Activated naive CD8-positive, alpha-beta T cell (primary cell): ENCODE measurements at regions not wholly inside any gene's neighbourhood (a gene's known extent, or its start where the extent isn't known, plus 50 kb on each side); places are given as distances from the start of the nearest gene placed in this dataset.
"Not testable (repeated sequence)": the region's sequence is repeated elsewhere in the genome, so short reads cannot be mapped to it uniquely, and the experiment has no call there.

Experiments
- H3K27ac Mint-ChIP-seq: one replicate; pipeline ENCODE4 v1.8.0; 2021; ENCODE audit warnings: mixed read lengths
- H3K27me3 Mint-ChIP-seq: one replicate; pipeline ENCODE4 v1.8.0; 2021; ENCODE audit warnings: mixed read lengths
- H3K36me3 Mint-ChIP-seq: one replicate; pipeline ENCODE4 v1.8.0; 2021; ENCODE audit warnings: mixed read lengths
- H3K4me1 Mint-ChIP-seq: one replicate; pipeline ENCODE4 v1.8.0; 2021; ENCODE audit warnings: low read depth, mixed read lengths
- H3K4me3 Mint-ChIP-seq: one replicate; pipeline ENCODE4 v1.8.0; 2021; ENCODE audit warnings: mild to moderate bottlenecking, mixed read lengths
- H3K9me3 Mint-ChIP-seq: one replicate; pipeline ENCODE4 v1.8.0; 2021; ENCODE audit warnings: low read depth, mixed read lengths

DNA sequence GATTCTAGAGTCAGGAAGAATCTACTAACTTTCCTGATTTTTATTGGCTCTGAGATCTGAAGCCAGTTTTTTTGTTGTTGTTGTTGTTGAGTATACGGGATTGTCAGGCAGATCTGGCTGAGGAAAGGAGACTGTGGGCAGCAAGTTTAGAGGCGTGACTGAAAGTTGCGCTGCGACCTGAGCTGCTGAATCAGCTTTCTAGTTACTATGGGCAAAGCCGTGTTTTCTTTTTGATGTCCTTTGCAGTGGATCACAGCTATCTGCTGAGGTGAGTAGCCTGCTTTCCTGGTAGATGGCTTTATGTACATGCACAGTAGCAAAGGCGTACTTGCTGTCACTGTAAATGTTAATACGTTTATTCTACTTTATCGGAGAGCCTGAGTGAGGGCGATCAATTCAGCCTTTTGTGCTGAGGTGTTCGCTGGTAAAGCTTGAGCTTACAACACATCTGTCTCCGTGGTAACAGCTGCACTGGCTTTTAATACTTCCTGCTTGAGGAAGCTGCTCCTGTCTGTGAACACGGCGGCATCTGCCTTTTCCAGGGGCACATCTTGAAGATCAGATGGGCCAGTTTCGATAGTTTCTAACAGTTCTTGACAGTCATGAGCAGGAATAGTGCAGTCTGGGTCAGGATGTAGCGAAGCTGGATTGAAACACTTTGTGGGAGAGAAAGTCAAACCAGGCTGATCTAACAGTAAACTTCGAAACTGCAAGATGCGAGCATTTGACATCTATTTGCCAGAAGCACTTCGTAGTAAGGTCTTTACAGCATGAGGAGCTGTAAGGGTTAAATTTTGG lies 118.9 kb downstream of the UNC93B1 start:
- not testable (repeated sequence) for H3K27ac Mint-ChIP-seq, H3K36me3 Mint-ChIP-seq, H3K27me3 Mint-ChIP-seq, H3K9me3 Mint-ChIP-seq
- peak overlapping the region; percentile 55 for H3K4me3 Mint-ChIP-seq
- H3K4me1 Mint-ChIP-seq = peaks cover 10% of the 10 kb centered on the region

DNA sequence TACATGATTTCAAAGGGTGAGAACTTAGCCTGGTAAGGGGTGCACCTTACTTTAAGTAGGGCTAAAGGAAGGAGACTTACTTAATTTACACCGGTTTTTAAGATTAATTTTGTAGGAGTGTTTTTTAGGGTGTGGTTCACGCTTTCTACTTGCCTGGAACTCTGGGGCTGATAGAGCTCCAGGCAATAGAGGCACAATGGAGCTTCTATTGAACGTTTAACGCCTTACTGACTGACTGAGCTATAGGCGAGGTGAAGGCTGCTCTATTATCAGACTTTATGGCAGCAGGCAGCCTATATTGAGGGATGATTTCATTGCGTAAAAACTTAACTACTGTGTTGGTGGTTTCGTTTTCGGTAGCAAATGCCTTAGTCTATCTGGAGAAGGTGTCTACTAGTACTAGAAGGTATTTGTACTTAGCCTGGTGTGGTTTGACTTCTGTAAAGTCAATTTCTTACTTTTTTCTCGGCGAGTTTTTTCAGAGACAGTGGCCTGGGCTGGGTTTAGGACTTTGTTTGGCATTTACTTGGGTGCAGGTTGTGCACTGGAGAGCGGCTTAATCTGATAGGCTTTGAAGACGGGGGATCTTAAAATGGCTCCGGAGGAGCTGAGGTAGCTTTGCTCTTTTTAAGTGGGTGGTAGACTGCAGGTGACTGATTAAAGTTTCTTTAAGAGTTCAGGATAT lies 119.7 kb downstream of the UNC93B1 start:
- Mint-ChIP-seq H3K4me3 (peak overlapping the region; percentile 55), H3K4me1 (peaks cover 10% of the 10 kb centered on the region)
- H3K9me3 Mint-ChIP-seq, H3K27ac Mint-ChIP-seq, H3K36me3 Mint-ChIP-seq, H3K27me3 Mint-ChIP-seq: not testable (repeated sequence)

GRCh38 chr11:67882304-67882703 lies 121.6 kb downstream of the UNC93B1 start:
- H3K27ac Mint-ChIP-seq, H3K27me3 Mint-ChIP-seq, H3K36me3 Mint-ChIP-seq, H3K9me3 Mint-ChIP-seq, H3K4me3 Mint-ChIP-seq: not testable (repeated sequence)
- peaks cover 13% of the 10 kb centered on the region for H3K4me1 Mint-ChIP-seq

DNA sequence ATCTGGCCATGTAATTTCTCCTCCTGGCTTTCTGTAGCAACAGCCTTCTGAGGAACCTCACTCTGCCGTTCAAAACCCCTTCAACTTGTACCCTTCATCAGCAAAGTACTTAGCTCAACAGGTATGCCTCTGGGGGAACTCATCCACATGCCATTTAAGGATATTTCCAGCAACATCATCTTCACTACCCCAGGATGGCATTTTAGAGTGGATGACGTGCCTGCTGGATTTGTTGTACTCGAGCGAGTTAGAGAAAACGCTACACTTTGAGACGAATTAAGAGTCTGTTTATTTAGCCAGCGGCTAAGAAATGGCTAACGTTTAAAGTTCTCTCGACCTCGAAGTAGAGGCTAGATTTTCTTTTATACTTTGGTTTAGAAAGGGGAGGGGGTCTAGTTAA lies 122.1 kb downstream of the UNC93B1 start:
- peaks cover 14% of the 10 kb centered on the region for H3K4me1 Mint-ChIP-seq
- H3K9me3 Mint-ChIP-seq, H3K27me3 Mint-ChIP-seq, H3K36me3 Mint-ChIP-seq, H3K4me3 Mint-ChIP-seq, H3K27ac Mint-ChIP-seq: not testable (repeated sequence)

DNA sequence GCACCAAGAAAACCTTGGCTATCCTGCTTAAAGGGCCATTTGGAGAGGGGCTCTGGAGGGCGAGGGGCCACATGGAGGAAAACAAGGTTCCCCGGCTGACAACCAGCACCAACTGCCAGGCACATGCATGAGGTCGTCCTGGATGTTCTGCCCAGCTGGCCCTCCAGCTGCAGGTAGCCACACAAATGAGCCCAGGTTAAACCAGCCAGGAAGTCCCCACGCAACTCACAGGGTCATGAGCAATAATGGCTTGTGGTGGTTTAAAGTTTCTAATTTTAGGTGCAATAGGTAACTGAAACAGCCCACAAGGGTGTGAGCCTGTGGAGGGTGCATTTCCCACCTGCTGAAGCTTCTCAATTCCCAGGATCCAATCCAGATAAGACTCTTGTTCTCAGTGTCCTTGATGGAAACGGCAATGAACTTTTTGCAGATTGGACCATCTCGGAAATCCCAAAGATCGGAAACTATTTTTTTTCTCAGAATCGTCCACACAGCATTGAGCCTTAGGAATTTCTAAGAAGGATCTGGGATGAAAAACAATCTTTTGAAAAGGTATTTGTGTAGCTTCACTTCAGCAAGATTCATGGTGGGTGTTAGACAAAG lies 123.2 kb downstream of the UNC93B1 start:
- not testable (repeated sequence) for H3K9me3 Mint-ChIP-seq, H3K36me3 Mint-ChIP-seq, H3K27ac Mint-ChIP-seq, H3K27me3 Mint-ChIP-seq, H3K4me3 Mint-ChIP-seq
- peaks cover 14% of the 10 kb centered on the region for H3K4me1 Mint-ChIP-seq

DNA sequence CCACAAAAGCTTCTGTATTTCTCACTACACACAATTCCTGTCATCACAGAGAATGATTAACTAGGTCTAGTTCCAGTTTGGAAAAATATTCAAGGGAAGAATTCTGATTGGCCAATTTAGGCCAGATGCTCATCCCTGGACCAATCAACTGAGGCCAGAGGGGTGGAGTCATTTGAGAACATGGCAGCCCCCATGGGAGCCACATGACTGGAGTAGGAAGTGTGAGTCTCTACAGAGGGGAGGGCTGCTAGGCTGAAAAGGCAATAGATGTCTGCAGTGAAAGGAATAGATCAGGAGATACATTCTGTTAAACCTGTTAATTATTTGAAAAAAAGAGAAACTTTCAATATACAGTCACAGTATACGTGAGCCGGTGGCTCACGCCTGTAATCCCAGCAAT lies 125.2 kb downstream of the UNC93B1 start:
- not testable (repeated sequence) for H3K36me3 Mint-ChIP-seq, H3K9me3 Mint-ChIP-seq, H3K4me3 Mint-ChIP-seq, H3K27ac Mint-ChIP-seq, H3K4me1 Mint-ChIP-seq, H3K27me3 Mint-ChIP-seq

- not testable (repeated sequence) for H3K9me3 Mint-ChIP-seq, H3K27ac Mint-ChIP-seq, H3K36me3 Mint-ChIP-seq, H3K4me1 Mint-ChIP-seq, H3K4me3 Mint-ChIP-seq, H3K27me3 Mint-ChIP-seq
Observed at GRCh38 chr11:67877316-67877715, 126.6 kb downstream of the UNC93B1 start.

DNA sequence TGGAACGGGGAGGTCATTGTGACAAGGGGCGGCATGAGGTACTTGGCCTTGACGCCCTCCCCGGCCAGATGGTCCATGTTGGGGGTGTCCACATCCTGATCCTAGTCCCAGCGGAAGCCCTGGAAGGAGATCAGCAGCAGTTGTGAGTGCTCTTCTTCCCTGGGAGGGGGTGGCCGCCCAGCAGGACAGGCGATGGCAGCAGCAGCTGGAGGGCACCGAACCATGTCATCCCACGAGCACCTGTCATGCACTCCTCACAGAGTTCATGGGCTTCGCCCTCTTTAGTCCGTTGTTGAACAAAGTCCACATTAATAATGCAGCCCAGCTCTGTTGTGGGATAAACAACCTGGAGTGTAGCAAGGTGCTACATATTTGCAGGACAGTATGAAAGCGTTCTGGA lies 130.7 kb downstream of the UNC93B1 start:
- H3K27ac Mint-ChIP-seq, H3K36me3 Mint-ChIP-seq, H3K9me3 Mint-ChIP-seq, H3K4me3 Mint-ChIP-seq, H3K27me3 Mint-ChIP-seq, H3K4me1 Mint-ChIP-seq: not testable (repeated sequence)

GRCh38 chr11:67871168-67871567 lies 132.7 kb downstream of the UNC93B1 start:
- not testable (repeated sequence) for H3K27ac Mint-ChIP-seq, H3K9me3 Mint-ChIP-seq, H3K27me3 Mint-ChIP-seq, H3K36me3 Mint-ChIP-seq, H3K4me3 Mint-ChIP-seq, H3K4me1 Mint-ChIP-seq

GRCh38 chr11:67862896-67863295 lies 141.0 kb downstream of the UNC93B1 start:
- H3K9me3 Mint-ChIP-seq, H3K4me1 Mint-ChIP-seq, H3K27me3 Mint-ChIP-seq, H3K36me3 Mint-ChIP-seq, H3K27ac Mint-ChIP-seq, H3K4me3 Mint-ChIP-seq: not testable (repeated sequence)

DNA sequence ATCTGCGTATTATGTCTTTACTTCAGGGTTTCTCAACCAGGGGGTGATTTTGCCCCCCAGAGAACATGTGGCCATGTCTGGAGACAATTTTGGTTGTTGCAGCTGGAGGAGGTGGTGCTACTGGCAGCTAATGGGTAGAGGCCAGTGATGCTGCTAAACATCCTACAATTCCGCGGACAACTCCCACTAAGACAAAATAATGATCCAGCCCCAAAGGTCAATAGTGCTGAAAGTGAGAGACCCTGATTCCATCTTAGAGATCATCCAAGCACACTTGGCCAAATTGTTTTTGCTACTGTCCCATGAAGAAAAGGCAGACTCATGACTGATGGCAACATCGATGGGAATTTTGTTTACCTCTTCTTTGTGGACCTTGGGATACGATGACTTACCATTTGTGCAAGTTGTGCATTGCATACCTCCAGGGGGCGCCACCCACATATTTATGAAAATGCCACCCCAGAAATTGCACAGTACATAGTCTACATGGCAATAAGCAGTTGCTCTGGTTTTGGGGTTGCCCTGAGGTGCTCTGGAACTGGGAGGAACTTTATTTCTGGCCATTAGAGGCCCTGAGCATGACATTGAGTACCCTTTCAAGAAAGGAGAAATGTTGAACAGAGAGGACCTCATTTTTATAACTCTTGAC lies 144.3 kb downstream of the UNC93B1 start:
- H3K4me3 Mint-ChIP-seq, H3K4me1 Mint-ChIP-seq, H3K9me3 Mint-ChIP-seq, H3K36me3 Mint-ChIP-seq, H3K27me3 Mint-ChIP-seq, H3K27ac Mint-ChIP-seq: not testable (repeated sequence)

DNA sequence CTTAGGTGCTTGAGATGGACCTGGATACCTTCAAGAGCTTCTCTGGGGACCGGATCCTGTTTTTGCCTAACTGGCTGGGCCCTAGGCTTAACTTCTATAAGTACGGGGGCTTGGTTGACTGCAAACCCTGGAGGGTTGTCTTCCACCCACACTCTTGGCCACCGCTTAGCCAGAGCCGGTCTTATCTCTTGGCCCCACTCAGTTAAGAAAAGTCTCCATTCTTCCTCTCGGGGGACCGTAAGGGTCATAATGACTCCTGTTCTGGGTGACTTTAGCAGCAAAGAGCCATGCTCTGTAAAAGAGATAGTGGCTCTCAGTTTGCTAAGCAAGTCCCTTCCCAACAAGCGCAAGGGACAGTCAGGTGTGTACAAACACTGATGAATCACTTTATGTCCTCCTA lies 153.2 kb downstream of the UNC93B1 start:
- H3K4me3 Mint-ChIP-seq, H3K27me3 Mint-ChIP-seq, H3K9me3 Mint-ChIP-seq, H3K4me1 Mint-ChIP-seq, H3K27ac Mint-ChIP-seq, H3K36me3 Mint-ChIP-seq: not testable (repeated sequence)

GRCh38 chr11:67849766-67850165 lies 154.1 kb downstream of the UNC93B1 start:
- not testable (repeated sequence) for H3K27ac Mint-ChIP-seq, H3K9me3 Mint-ChIP-seq, H3K4me1 Mint-ChIP-seq, H3K4me3 Mint-ChIP-seq, H3K27me3 Mint-ChIP-seq, H3K36me3 Mint-ChIP-seq

- not testable (repeated sequence) for H3K27me3 Mint-ChIP-seq, H3K36me3 Mint-ChIP-seq, H3K4me3 Mint-ChIP-seq, H3K9me3 Mint-ChIP-seq, H3K4me1 Mint-ChIP-seq, H3K27ac Mint-ChIP-seq
Observed at GRCh38 chr11:67847896-67848875, 155.7 kb downstream of the UNC93B1 start.

- H3K27ac Mint-ChIP-seq, H3K9me3 Mint-ChIP-seq, H3K27me3 Mint-ChIP-seq, H3K36me3 Mint-ChIP-seq, H3K4me1 Mint-ChIP-seq, H3K4me3 Mint-ChIP-seq: not testable (repeated sequence)
Observed at GRCh38 chr11:67846303-67846702, 157.6 kb downstream of the UNC93B1 start.
